ENCODE measurements at regions not wholly inside any gene's neighbourhood (a gene's known extent, or its start where the extent isn't known, plus 50 kb on each side); places are given as distances from the start of the nearest gene placed in this dataset.

GRCh38 chr5:97480313-97480712, 297.3 kb upstream of the RIOK2 start:
- ATAC-seq (no peak), DNase-seq (no peak)
- intact Hi-C loops (cut with DNase I): no loop called here
- Histone ChIP-seq H3K9me3 (no peaks in the 10 kb centered on the region), H3K4me3 (no peak overlapping the region), H3K27ac (no peak overlapping the region), H3K36me3 (no peaks in the 10 kb centered on the region), H3K4me1 (no peaks in the 10 kb centered on the region), H3K27me3 (no peaks in the 10 kb centered on the region)
- no peak for TF ChIP-seq CTCF (IDR thresholded peaks at IDR 0.05)

- no peaks in the 10 kb centered on the region for H3K27me3 ChIP-seq
- H3K4me1 ChIP-seq: no peaks in the 10 kb centered on the region
- no peak for TF ChIP-seq CTCF (IDR thresholded peaks at IDR 0.05)
- no peak overlapping the region for H3K27ac ChIP-seq
- intact Hi-C loops (cut with DNase I): no loop called here
- DNase-seq (no peak), ATAC-seq (peak; percentile 31)
- no peak overlapping the region for H3K4me3 ChIP-seq
- H3K36me3 ChIP-seq: no peaks in the 10 kb centered on the region
- no peaks in the 10 kb centered on the region for H3K9me3 ChIP-seq
Observed at GRCh38 chr5:97488126-97488668, 305.1 kb upstream of the RIOK2 start.

- no peak for ATAC-seq
- no peaks in the 10 kb centered on the region for H3K4me1 ChIP-seq
- DNase-seq: no peak
- no peaks in the 10 kb centered on the region for H3K36me3 ChIP-seq
- intact Hi-C loops (cut with DNase I): no loop called here
- H3K4me3 ChIP-seq: no peak overlapping the region
- no peaks in the 10 kb centered on the region for H3K27me3 ChIP-seq
- no peak overlapping the region for H3K27ac ChIP-seq
- TF ChIP-seq CTCF (IDR thresholded peaks at IDR 0.05): no peak
- H3K9me3 ChIP-seq: no peaks in the 10 kb centered on the region
Observed at GRCh38 chr5:97489010-97489840, 306.2 kb upstream of the RIOK2 start.

GRCh38 chr5:97494465-97494864, 311.4 kb upstream of the RIOK2 start:
- no peaks in the 10 kb centered on the region for H3K36me3 ChIP-seq
- no peak for ATAC-seq
- H3K4me3 ChIP-seq: no peak overlapping the region
- DNase-seq: no peak
- intact Hi-C loops (cut with DNase I): no loop called here
- no peaks in the 10 kb centered on the region for H3K4me1 ChIP-seq
- no peak for TF ChIP-seq CTCF (IDR thresholded peaks at IDR 0.05)
- no peaks in the 10 kb centered on the region for H3K27me3 ChIP-seq
- no peak overlapping the region for H3K27ac ChIP-seq
- H3K9me3 ChIP-seq: no peaks in the 10 kb centered on the region

GRCh38 chr5:97495301-97495700, 312.3 kb upstream of the RIOK2 start:
- DNase-seq (no peak), ATAC-seq (no peak)
- Histone ChIP-seq H3K4me3 (no peak overlapping the region), H3K36me3 (no peaks in the 10 kb centered on the region), H3K4me1 (no peaks in the 10 kb centered on the region), H3K27ac (no peak overlapping the region), H3K9me3 (no peaks in the 10 kb centered on the region), H3K27me3 (no peaks in the 10 kb centered on the region)
- no peak for TF ChIP-seq CTCF (IDR thresholded peaks at IDR 0.05)
- intact Hi-C loops (cut with DNase I): no loop called here

All from upper lobe of right lung (tissue), 1 donor.